ENCODE measurements at regions not wholly inside any gene's neighbourhood (a gene's known extent, or its start where the extent isn't known, plus 50 kb on each side); places are given as distances from the start of the nearest gene placed in this dataset.

GRCh38 chr14:22412926-22413411 is 176.1 kb downstream of the DAD1 start:
- ATAC-seq, result no peak
- no peak for TF ChIP-seq POLR2A (IDR thresholded peaks at IDR 0.05)
- TF ChIP-seq, protein P1, sequence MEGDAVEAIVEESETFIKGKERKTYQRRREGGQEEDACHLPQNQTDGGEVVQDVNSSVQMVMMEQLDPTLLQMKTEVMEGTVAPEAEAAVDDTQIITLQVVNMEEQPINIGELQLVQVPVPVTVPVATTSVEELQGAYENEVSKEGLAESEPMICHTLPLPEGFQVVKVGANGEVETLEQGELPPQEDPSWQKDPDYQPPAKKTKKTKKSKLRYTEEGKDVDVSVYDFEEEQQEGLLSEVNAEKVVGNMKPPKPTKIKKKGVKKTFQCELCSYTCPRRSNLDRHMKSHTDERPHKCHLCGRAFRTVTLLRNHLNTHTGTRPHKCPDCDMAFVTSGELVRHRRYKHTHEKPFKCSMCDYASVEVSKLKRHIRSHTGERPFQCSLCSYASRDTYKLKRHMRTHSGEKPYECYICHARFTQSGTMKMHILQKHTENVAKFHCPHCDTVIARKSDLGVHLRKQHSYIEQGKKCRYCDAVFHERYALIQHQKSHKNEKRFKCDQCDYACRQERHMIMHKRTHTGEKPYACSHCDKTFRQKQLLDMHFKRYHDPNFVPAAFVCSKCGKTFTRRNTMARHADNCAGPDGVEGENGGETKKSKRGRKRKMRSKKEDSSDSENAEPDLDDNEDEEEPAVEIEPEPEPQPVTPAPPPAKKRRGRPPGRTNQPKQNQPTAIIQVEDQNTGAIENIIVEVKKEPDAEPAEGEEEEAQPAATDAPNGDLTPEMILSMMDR (IDR thresholded peaks at IDR 0.05), result no peak
- Histone ChIP-seq H3K9me3 (no peaks in the 10 kb centered on the region), H3K4me3 (no peak overlapping the region), H3K27me3 (no peaks in the 10 kb centered on the region), H3K36me3 (no peaks in the 10 kb centered on the region), H3K4me1 (no peaks in the 10 kb centered on the region), H3K27ac (no peak overlapping the region)
- intact Hi-C loops (cut with DNase I), result no loop called here
- 75% methylated on average over 3 of the region's 5 CpGs for WGBS (ENCODE audit: insufficient coverage, low coverage, low lambda C conversion rate, missing lambda C conversion rate)
- no peak for DNase-seq

GRCh38 chr14:22411398-22412055 is 177.5 kb downstream of the DAD1 start:
- Histone ChIP-seq H3K27ac (no peak overlapping the region), H3K27me3 (no peaks in the 10 kb centered on the region), H3K36me3 (no peaks in the 10 kb centered on the region), H3K9me3 (no peaks in the 10 kb centered on the region), H3K4me3 (no peak overlapping the region), H3K4me1 (no peaks in the 10 kb centered on the region)
- ATAC-seq (no peak), DNase-seq (no peak)
- intact Hi-C loops (cut with DNase I), result no loop called here
- 80% methylated on average over 5 of the region's 5 CpGs for WGBS (ENCODE audit: insufficient coverage, low coverage, low lambda C conversion rate, missing lambda C conversion rate)
- TF ChIP-seq, protein P1 (IDR thresholded peaks at IDR 0.05), result no peak
- no peak for TF ChIP-seq POLR2A (IDR thresholded peaks at IDR 0.05)

- DNase-seq (no peak), ATAC-seq (no peak)
- intact Hi-C loops (cut with DNase I), result no loop called here
- Histone ChIP-seq H3K4me1 (no peaks in the 10 kb centered on the region), H3K4me3 (no peak overlapping the region), H3K9me3 (no peaks in the 10 kb centered on the region), H3K27me3 (no peaks in the 10 kb centered on the region), H3K27ac (no peak overlapping the region), H3K36me3 (no peaks in the 10 kb centered on the region)
- no peak for TF ChIP-seq POLR2A (IDR thresholded peaks at IDR 0.05)
- TF ChIP-seq, protein P1 (IDR thresholded peaks at IDR 0.05), result no peak
Measured at GRCh38 chr14:22410497-22410896, 178.5 kb downstream of the DAD1 start.

- ATAC-seq (no peak), DNase-seq (no peak)
- intact Hi-C loops (cut with DNase I), result no loop called here
- H3K36me3 ChIP-seq, result no peaks in the 10 kb centered on the region
- no peak overlapping the region for H3K27ac ChIP-seq
- TF ChIP-seq, protein P1 (IDR thresholded peaks at IDR 0.05), result no peak
- no peak for TF ChIP-seq POLR2A (IDR thresholded peaks at IDR 0.05)
- WGBS (ENCODE audit: insufficient coverage, low coverage, low lambda C conversion rate, missing lambda C conversion rate), result 77% methylated on average over 3 of the region's 3 CpGs
- H3K27me3 ChIP-seq, result no peaks in the 10 kb centered on the region
- H3K9me3 ChIP-seq, result no peaks in the 10 kb centered on the region
- no peak overlapping the region for H3K4me3 ChIP-seq
- H3K4me1 ChIP-seq, result no peaks in the 10 kb centered on the region
Measured at GRCh38 chr14:22409006-22409405, 180.0 kb downstream of the DAD1 start.

- TF ChIP-seq POLR2A (IDR thresholded peaks at IDR 0.05), result no peak
- no peaks in the 10 kb centered on the region for H3K4me1 ChIP-seq
- WGBS (ENCODE audit: insufficient coverage, low coverage, low lambda C conversion rate, missing lambda C conversion rate), result 82% methylated on average over 2 of the region's 2 CpGs
- intact Hi-C loops (cut with DNase I), result no loop called here
- DNase-seq (no peak), ATAC-seq (no peak)
- H3K36me3 ChIP-seq, result no peaks in the 10 kb centered on the region
- no peak overlapping the region for H3K27ac ChIP-seq
- no peaks in the 10 kb centered on the region for H3K27me3 ChIP-seq
- H3K9me3 ChIP-seq, result no peaks in the 10 kb centered on the region
- H3K4me3 ChIP-seq, result no peak overlapping the region
Measured at GRCh38 chr14:22408547-22408946, 180.5 kb downstream of the DAD1 start.
